ENCODE measurements at regions not wholly inside any gene's neighbourhood (a gene's known extent, or its start where the extent isn't known, plus 50 kb on each side); places are given as distances from the start of the nearest gene placed in this dataset.

- Mint-ChIP-seq H3K9me3 (peaks cover 9 to 11% (median 11%) of the 10 kb centered on the region in 3 donors), H3K27ac (no peak overlapping the region), H3K36me3 (no peaks in the 10 kb centered on the region), H3K4me1 (no peaks in the 10 kb centered on the region), H3K4me3 (no peak overlapping the region), H3K27me3 (peaks cover 1 to 4% of the 10 kb centered on the region in 2 donors)
- Histone ChIP-seq H3K27me3 (replicated peaks in 1 of 2; ENCODE audit: control insufficient read depth in 2 of 2, extremely low read depth in 1 of 2, insufficient read depth in 2 of 2, low read length in 1 of 2) (peaks cover 0 to 11% of the 10 kb centered on the region in 2 experiments), H3K27ac (ENCODE audit: low read length) (no peak overlapping the region), H3K9me3 (no peaks in the 10 kb centered on the region), H3K4me1 (ENCODE audit: control insufficient read depth in 1 of 2, extremely low read depth in 1 of 2, insufficient read depth in 2 of 2, low read length in 2 of 2) (no peaks in the 10 kb centered on the region), H3K4me3 (ENCODE audit: control insufficient read depth in 1 of 2, extremely low read depth in 1 of 2, low read length in 1 of 2) (no peak overlapping the region), H3K36me3 (ENCODE audit: control insufficient read depth in 2 of 2, extremely low read depth in 1 of 2, insufficient read depth in 1 of 2, low read length in 1 of 2) (no peaks in the 10 kb centered on the region)
- ChIA-PET CTCF (no interaction called here), POLR2A (no interaction called here)
- ATAC-seq (replicated peaks in 1 of 4) (no peak), DNase-seq (no peak)
- WGBS (ENCODE audit: insufficient coverage) = 67% methylated on average over 1 of the region's 7 CpGs
These were observed 316.7 kb downstream of the TCERG1L start for GRCh38 chr10:130994845-130995244.

- H3K9me3 Mint-ChIP-seq = peaks cover 9 to 11% (median 11%) of the 10 kb centered on the region in 3 donors
- H3K4me3 Mint-ChIP-seq = no peak overlapping the region
These were observed 314.1 kb downstream of the TCERG1L start for GRCh38 chr10:130997267-130998045.

GRCh38 chr10:130998046-130998435, 313.5 kb downstream of the TCERG1L start:
- Histone ChIP-seq H3K27ac (ENCODE audit: low read length) (no peak overlapping the region), H3K4me3 (ENCODE audit: control insufficient read depth in 1 of 2, extremely low read depth in 1 of 2, low read length in 1 of 2) (no peak overlapping the region), H3K4me1 (ENCODE audit: control insufficient read depth in 1 of 2, extremely low read depth in 1 of 2, insufficient read depth in 2 of 2, low read length in 2 of 2) (no peaks in the 10 kb centered on the region), H3K27me3 (replicated peaks in 1 of 2; ENCODE audit: control insufficient read depth in 2 of 2, extremely low read depth in 1 of 2, insufficient read depth in 2 of 2, low read length in 1 of 2) (peaks cover 0 to 11% of the 10 kb centered on the region in 2 experiments), H3K9me3 (no peaks in the 10 kb centered on the region), H3K36me3 (ENCODE audit: control insufficient read depth in 2 of 2, extremely low read depth in 1 of 2, insufficient read depth in 1 of 2, low read length in 1 of 2) (no peaks in the 10 kb centered on the region)
- Mint-ChIP-seq H3K4me1 (no peaks in the 10 kb centered on the region), H3K27ac (no peak overlapping the region), H3K4me3 (no peak overlapping the region), H3K9me3 (peaks cover 8 to 11% (median 9%) of the 10 kb centered on the region in 3 donors), H3K36me3 (no peaks in the 10 kb centered on the region), H3K27me3 (peaks cover 3 to 4% of the 10 kb centered on the region in 2 donors)
- ChIA-PET POLR2A (no interaction called here), CTCF (no interaction called here)
- DNase-seq (no peak), ATAC-seq (replicated peaks in 1 of 4) (no peak)
- WGBS (ENCODE audit: insufficient coverage) = 86% methylated on average over 1 of the region's 5 CpGs

More at GRCh38 chr10:130997267-130998045, 314.1 kb downstream of the TCERG1L start:
- 59% methylated on average over 6 of the region's 8 CpGs for WGBS (ENCODE audit: insufficient coverage)
- Histone ChIP-seq H3K4me3 (ENCODE audit: control insufficient read depth in 1 of 2, extremely low read depth in 1 of 2, low read length in 1 of 2) (no peak overlapping the region), H3K4me1 (ENCODE audit: control insufficient read depth in 1 of 2, extremely low read depth in 1 of 2, insufficient read depth in 2 of 2, low read length in 2 of 2) (no peaks in the 10 kb centered on the region), H3K27ac (ENCODE audit: low read length) (no peak overlapping the region), H3K27me3 (replicated peaks in 1 of 2; ENCODE audit: control insufficient read depth in 2 of 2, extremely low read depth in 1 of 2, insufficient read depth in 2 of 2, low read length in 1 of 2) (peaks cover 0 to 11% of the 10 kb centered on the region in 2 experiments), H3K36me3 (ENCODE audit: control insufficient read depth in 2 of 2, extremely low read depth in 1 of 2, insufficient read depth in 1 of 2, low read length in 1 of 2) (no peaks in the 10 kb centered on the region), H3K9me3 (no peaks in the 10 kb centered on the region)
- H3K36me3 Mint-ChIP-seq = no peaks in the 10 kb centered on the region
- H3K27me3 Mint-ChIP-seq = peaks cover 3 to 4% of the 10 kb centered on the region in 2 donors
- ATAC-seq (replicated peaks in 1 of 4) (no peak), DNase-seq (no peak)
- no peaks in the 10 kb centered on the region for H3K4me1 Mint-ChIP-seq
- no peak overlapping the region for H3K27ac Mint-ChIP-seq
- ChIA-PET CTCF (no interaction called here), POLR2A (no interaction called here)

GRCh38 chr10:130998642-130999041, 312.9 kb downstream of the TCERG1L start:
- CTCF ChIA-PET = no interaction called here
- peaks cover 3 to 4% of the 10 kb centered on the region in 2 donors for H3K27me3 Mint-ChIP-seq
- no peak for DNase-seq
- no peak overlapping the region for H3K4me3 Mint-ChIP-seq
- H3K36me3 Mint-ChIP-seq = no peaks in the 10 kb centered on the region
- Histone ChIP-seq H3K36me3 (ENCODE audit: control insufficient read depth in 2 of 2, extremely low read depth in 1 of 2, insufficient read depth in 1 of 2, low read length in 1 of 2) (no peaks in the 10 kb centered on the region), H3K27ac (ENCODE audit: low read length) (no peak overlapping the region), H3K4me3 (ENCODE audit: control insufficient read depth in 1 of 2, extremely low read depth in 1 of 2, low read length in 1 of 2) (no peak overlapping the region), H3K27me3 (replicated peaks in 1 of 2; ENCODE audit: control insufficient read depth in 2 of 2, extremely low read depth in 1 of 2, insufficient read depth in 2 of 2, low read length in 1 of 2) (peaks cover 0 to 11% of the 10 kb centered on the region in 2 experiments), H3K9me3 (no peaks in the 10 kb centered on the region), H3K4me1 (ENCODE audit: control insufficient read depth in 1 of 2, extremely low read depth in 1 of 2, insufficient read depth in 2 of 2, low read length in 2 of 2) (no peaks in the 10 kb centered on the region)
- ATAC-seq (replicated peaks in 1 of 4) = no peak
- H3K27ac Mint-ChIP-seq = no peak overlapping the region
- peaks cover 8 to 11% (median 9%) of the 10 kb centered on the region in 3 donors for H3K9me3 Mint-ChIP-seq
- 97% methylated on average over 6 of the region's 10 CpGs for WGBS (ENCODE audit: insufficient coverage)
- no peaks in the 10 kb centered on the region for H3K4me1 Mint-ChIP-seq
- POLR2A ChIA-PET = no interaction called here

GRCh38 chr10:130999376-131000202, 311.9 kb downstream of the TCERG1L start:
- no peak overlapping the region for H3K4me3 Mint-ChIP-seq
- ChIA-PET POLR2A (no interaction called here), CTCF (no interaction called here)
- H3K4me3 ChIP-seq (ENCODE audit: control insufficient read depth in 1 of 2, extremely low read depth in 1 of 2, low read length in 1 of 2) = no peak overlapping the region
- peaks cover 3 to 4% of the 10 kb centered on the region in 2 donors for H3K27me3 Mint-ChIP-seq
- peaks cover 0 to 11% of the 10 kb centered on the region in 2 experiments for H3K27me3 ChIP-seq (replicated peaks in 1 of 2; ENCODE audit: control insufficient read depth in 2 of 2, extremely low read depth in 1 of 2, insufficient read depth in 2 of 2, low read length in 1 of 2)
- no peaks in the 10 kb centered on the region for H3K36me3 Mint-ChIP-seq
- ATAC-seq (replicated peaks in 1 of 4) (no peak), DNase-seq (no peak)
- peaks cover 8 to 11% (median 9%) of the 10 kb centered on the region in 3 donors for H3K9me3 Mint-ChIP-seq
- H3K4me1 Mint-ChIP-seq = no peaks in the 10 kb centered on the region
- no peaks in the 10 kb centered on the region for H3K9me3 ChIP-seq
- 73% methylated on average over 11 of the region's 11 CpGs for WGBS (ENCODE audit: insufficient coverage)
- no peak overlapping the region for H3K27ac Mint-ChIP-seq
- no peak overlapping the region for H3K27ac ChIP-seq (ENCODE audit: low read length)
- no peaks in the 10 kb centered on the region for H3K4me1 ChIP-seq (ENCODE audit: control insufficient read depth in 1 of 2, extremely low read depth in 1 of 2, insufficient read depth in 2 of 2, low read length in 2 of 2)
- H3K36me3 ChIP-seq (ENCODE audit: control insufficient read depth in 2 of 2, extremely low read depth in 1 of 2, insufficient read depth in 1 of 2, low read length in 1 of 2) = no peaks in the 10 kb centered on the region

- Histone ChIP-seq H3K9me3 (no peaks in the 10 kb centered on the region), H3K4me3 (ENCODE audit: control insufficient read depth in 1 of 2, extremely low read depth in 1 of 2, low read length in 1 of 2) (no peak overlapping the region), H3K27ac (ENCODE audit: low read length) (no peak overlapping the region), H3K27me3 (replicated peaks in 1 of 2; ENCODE audit: control insufficient read depth in 2 of 2, extremely low read depth in 1 of 2, insufficient read depth in 2 of 2, low read length in 1 of 2) (peaks cover 0 to 11% of the 10 kb centered on the region in 2 experiments), H3K4me1 (ENCODE audit: control insufficient read depth in 1 of 2, extremely low read depth in 1 of 2, insufficient read depth in 2 of 2, low read length in 2 of 2) (no peaks in the 10 kb centered on the region), H3K36me3 (ENCODE audit: control insufficient read depth in 2 of 2, extremely low read depth in 1 of 2, insufficient read depth in 1 of 2, low read length in 1 of 2) (no peaks in the 10 kb centered on the region)
- POLR2A ChIA-PET = no interaction called here
- H3K4me3 Mint-ChIP-seq = no peak overlapping the region
- CTCF ChIA-PET = no interaction called here
- H3K27me3 Mint-ChIP-seq = peaks cover 3 to 4% of the 10 kb centered on the region in 2 donors
- no peaks in the 10 kb centered on the region for H3K36me3 Mint-ChIP-seq
- WGBS (ENCODE audit: insufficient coverage) = 59% methylated on average over 5 of the region's 6 CpGs
- no peak for DNase-seq
- H3K4me1 Mint-ChIP-seq = no peaks in the 10 kb centered on the region
- peaks cover 8 to 13% (median 9%) of the 10 kb centered on the region in 3 donors for H3K9me3 Mint-ChIP-seq
- no peak for ATAC-seq (replicated peaks in 1 of 4)
- no peak overlapping the region for H3K27ac Mint-ChIP-seq
These were observed 311.3 kb downstream of the TCERG1L start for GRCh38 chr10:131000244-131000643.

Data from T-cell (primary cell).